ENCODE measurements at regions not wholly inside any gene's neighbourhood (a gene's known extent, or its start where the extent isn't known, plus 50 kb on each side); places are given as distances from the start of the nearest gene placed in this dataset.

GRCh38 chr2:9071584-9072124, 68.2 kb upstream of the MBOAT2 start:
- no peaks in the 10 kb centered on the region for H3K79me2 ChIP-seq (ENCODE audit: low read depth)
- H2AFZ ChIP-seq (replicated peaks): no peak overlapping the region
- H3F3A ChIP-seq (ENCODE audit: low read depth): no peaks in the 10 kb centered on the region
- no peak for TF ChIP-seq CTCF (IDR thresholded peaks at IDR 0.05)
- TF ChIP-seq EZH2 (IDR thresholded peaks at IDR 0.05): no peak
- no peak for TF ChIP-seq EZH2phosphoT487 (IDR thresholded peaks at IDR 0.05)
- Mint-ChIP-seq H3K27ac (no peak overlapping the region), H3K27me3 (ENCODE audit: insufficient read depth, low read depth) (no peaks in the 10 kb centered on the region), H3K36me3 (no peaks in the 10 kb centered on the region), H3K4me3 (no peak overlapping the region), H3K4me1 (peaks cover 7% of the 10 kb centered on the region), H3K9me3 (peaks cover 8% of the 10 kb centered on the region)
- no peak overlapping the region for H3K9ac ChIP-seq
- H3K27ac ChIP-seq: no peak overlapping the region
- no peak overlapping the region for H3K4me3 ChIP-seq
- H3K9me3 ChIP-seq (ENCODE audit: low read depth): no peaks in the 10 kb centered on the region
- no peaks in the 10 kb centered on the region for H3K36me3 ChIP-seq
- H3K27me3 ChIP-seq: no peaks in the 10 kb centered on the region
- H4K20me1 ChIP-seq (ENCODE audit: low read depth): no peaks in the 10 kb centered on the region
- DNase-seq (ENCODE audit: low spot score): no peak
- no peak overlapping the region for H3K4me2 ChIP-seq
- H3K4me1 ChIP-seq: no peaks in the 10 kb centered on the region

- H3K36me3 ChIP-seq: no peaks in the 10 kb centered on the region
- H3K79me2 ChIP-seq (ENCODE audit: low read depth): no peaks in the 10 kb centered on the region
- no peak overlapping the region for H3K4me2 ChIP-seq
- TF ChIP-seq EZH2phosphoT487 (IDR thresholded peaks at IDR 0.05): no peak
- TF ChIP-seq EZH2 (IDR thresholded peaks at IDR 0.05): no peak
- TF ChIP-seq CTCF (IDR thresholded peaks at IDR 0.05): no peak
- Mint-ChIP-seq H3K4me3 (no peak overlapping the region), H3K9me3 (peaks cover 13% of the 10 kb centered on the region), H3K27me3 (ENCODE audit: insufficient read depth, low read depth) (no peaks in the 10 kb centered on the region), H3K27ac (no peak overlapping the region), H3K4me1 (peaks cover 7% of the 10 kb centered on the region), H3K36me3 (no peaks in the 10 kb centered on the region)
- H3F3A ChIP-seq (ENCODE audit: low read depth): no peaks in the 10 kb centered on the region
- H3K27ac ChIP-seq: no peak overlapping the region
- H3K4me1 ChIP-seq: no peaks in the 10 kb centered on the region
- H3K4me3 ChIP-seq: no peak overlapping the region
- no peaks in the 10 kb centered on the region for H3K9me3 ChIP-seq (ENCODE audit: low read depth)
- no peak for DNase-seq (ENCODE audit: low spot score)
- H4K20me1 ChIP-seq (ENCODE audit: low read depth): no peaks in the 10 kb centered on the region
- H3K27me3 ChIP-seq: no peaks in the 10 kb centered on the region
- no peak overlapping the region for H2AFZ ChIP-seq (replicated peaks)
- H3K9ac ChIP-seq: no peak overlapping the region
Measured at GRCh38 chr2:9071032-9071431, 67.5 kb upstream of the MBOAT2 start.

- Histone ChIP-seq H4K20me1 (ENCODE audit: low read depth) (no peaks in the 10 kb centered on the region), H3K4me3 (no peak overlapping the region), H3K27ac (no peak overlapping the region), H3K79me2 (ENCODE audit: low read depth) (no peaks in the 10 kb centered on the region), H3F3A (ENCODE audit: low read depth) (no peaks in the 10 kb centered on the region), H2AFZ (replicated peaks) (no peak overlapping the region), H3K36me3 (no peaks in the 10 kb centered on the region), H3K9ac (no peak overlapping the region), H3K4me2 (no peak overlapping the region), H3K4me1 (no peaks in the 10 kb centered on the region), H3K27me3 (no peaks in the 10 kb centered on the region), H3K9me3 (ENCODE audit: low read depth) (no peaks in the 10 kb centered on the region)
- Mint-ChIP-seq H3K4me3 (no peak overlapping the region), H3K36me3 (no peaks in the 10 kb centered on the region), H3K4me1 (peaks cover 4% of the 10 kb centered on the region), H3K27me3 (ENCODE audit: insufficient read depth, low read depth) (no peaks in the 10 kb centered on the region), H3K27ac (no peak overlapping the region), H3K9me3 (peaks cover 22% of the 10 kb centered on the region)
- TF ChIP-seq EZH2phosphoT487 (IDR thresholded peaks at IDR 0.05): no peak
- no peak for TF ChIP-seq EZH2 (IDR thresholded peaks at IDR 0.05)
- TF ChIP-seq CTCF (IDR thresholded peaks at IDR 0.05): no peak
- DNase-seq (ENCODE audit: low spot score): no peak
Measured at GRCh38 chr2:9069543-9069942, 66.1 kb upstream of the MBOAT2 start.
